ENCODE measurements at regions not wholly inside any gene's neighbourhood (a gene's known extent, or its start where the extent isn't known, plus 50 kb on each side); places are given as distances from the start of the nearest gene placed in this dataset.

GRCh38 chr12:107500307-107500706, 185.3 kb upstream of the PWP1 start:
- Histone ChIP-seq H4K20me1 (replicated peaks; ENCODE audit: insufficient read depth) (no peaks in the 10 kb centered on the region), H3K4me1 (ENCODE audit: insufficient read depth) (peaks cover 9% of the 10 kb centered on the region), H3K36me3 (ENCODE audit: insufficient read depth) (no peaks in the 10 kb centered on the region), H3F3A (replicated peaks; ENCODE audit: low read depth) (no peaks in the 10 kb centered on the region), H3K27me3 (ENCODE audit: insufficient read depth) (no peaks in the 10 kb centered on the region), H3K79me2 (replicated peaks; ENCODE audit: insufficient read depth) (no peaks in the 10 kb centered on the region), H3K9me2 (ENCODE audit: insufficient read depth) (peaks cover 6% of the 10 kb centered on the region; the same call in 1 of the 2 replicates), H3K4me3 (no peak overlapping the region), H2AFZ (no peak overlapping the region), H3K4me2 (no peak overlapping the region), H3K27ac (ENCODE audit: low read depth) (no peak overlapping the region)
- no peak for ATAC-seq
- no peaks in the 10 kb centered on the region; the same call in 2 of the 3 replicates for H3K9me3 Mint-ChIP-seq
- H3K4me3 Mint-ChIP-seq, result no peak overlapping the region
- peaks cover 17% of the 10 kb centered on the region for H3K4me1 Mint-ChIP-seq
- peaks cover 4% of the 10 kb centered on the region for H3K27me3 Mint-ChIP-seq (ENCODE audit: insufficient read depth, low read depth, poor library complexity)
- no peak for DNase-seq (ENCODE audit: low spot score)
- TF ChIP-seq ZNF462 (CRISPR knock-in tag; IDR thresholded peaks at IDR 0.05), result no peak
- TF ChIP-seq ETS1 (IDR thresholded peaks at IDR 0.05), result no peak
- no peak overlapping the region for H3K27ac Mint-ChIP-seq
- H3K36me3 Mint-ChIP-seq (ENCODE audit: low read depth), result no peaks in the 10 kb centered on the region; the same call in 2 of the 3 replicates

GRCh38 chr12:107501681-107502080, 183.9 kb upstream of the PWP1 start:
- Histone ChIP-seq H3K9me2 (ENCODE audit: insufficient read depth) (peaks cover 6% of the 10 kb centered on the region; the same call in 1 of the 2 replicates), H3K79me2 (replicated peaks; ENCODE audit: insufficient read depth) (no peaks in the 10 kb centered on the region), H3F3A (replicated peaks; ENCODE audit: low read depth) (no peaks in the 10 kb centered on the region), H3K4me2 (no peak overlapping the region), H3K27ac (ENCODE audit: low read depth) (no peak overlapping the region), H3K4me1 (ENCODE audit: insufficient read depth) (no peaks in the 10 kb centered on the region; the same call in 1 of the 2 replicates), H3K27me3 (ENCODE audit: insufficient read depth) (no peaks in the 10 kb centered on the region), H3K36me3 (ENCODE audit: insufficient read depth) (no peaks in the 10 kb centered on the region), H2AFZ (no peak overlapping the region), H3K4me3 (no peak overlapping the region), H4K20me1 (replicated peaks; ENCODE audit: insufficient read depth) (no peaks in the 10 kb centered on the region)
- Mint-ChIP-seq H3K36me3 (ENCODE audit: low read depth) (no peaks in the 10 kb centered on the region; the same call in 2 of the 3 replicates), H3K27ac (no peak overlapping the region), H3K9me3 (no peaks in the 10 kb centered on the region; the same call in 2 of the 3 replicates), H3K4me1 (peaks cover 6% of the 10 kb centered on the region; the same call in 2 of the 3 replicates), H3K27me3 (ENCODE audit: insufficient read depth, low read depth, poor library complexity) (peaks cover 4% of the 10 kb centered on the region), H3K4me3 (no peak overlapping the region)
- TF ChIP-seq EZH2 (IDR thresholded peaks at IDR 0.05; ENCODE audit: low read depth, unreplicated experiment), result no peak
- TF ChIP-seq NANOG (IDR thresholded peaks at IDR 0.05; ENCODE audit: borderline replicate concordance), result no peak
- no peak for TF ChIP-seq STAT1 (IDR thresholded peaks at IDR 0.05; ENCODE audit: unreplicated experiment)
- TF ChIP-seq, protein P1, sequence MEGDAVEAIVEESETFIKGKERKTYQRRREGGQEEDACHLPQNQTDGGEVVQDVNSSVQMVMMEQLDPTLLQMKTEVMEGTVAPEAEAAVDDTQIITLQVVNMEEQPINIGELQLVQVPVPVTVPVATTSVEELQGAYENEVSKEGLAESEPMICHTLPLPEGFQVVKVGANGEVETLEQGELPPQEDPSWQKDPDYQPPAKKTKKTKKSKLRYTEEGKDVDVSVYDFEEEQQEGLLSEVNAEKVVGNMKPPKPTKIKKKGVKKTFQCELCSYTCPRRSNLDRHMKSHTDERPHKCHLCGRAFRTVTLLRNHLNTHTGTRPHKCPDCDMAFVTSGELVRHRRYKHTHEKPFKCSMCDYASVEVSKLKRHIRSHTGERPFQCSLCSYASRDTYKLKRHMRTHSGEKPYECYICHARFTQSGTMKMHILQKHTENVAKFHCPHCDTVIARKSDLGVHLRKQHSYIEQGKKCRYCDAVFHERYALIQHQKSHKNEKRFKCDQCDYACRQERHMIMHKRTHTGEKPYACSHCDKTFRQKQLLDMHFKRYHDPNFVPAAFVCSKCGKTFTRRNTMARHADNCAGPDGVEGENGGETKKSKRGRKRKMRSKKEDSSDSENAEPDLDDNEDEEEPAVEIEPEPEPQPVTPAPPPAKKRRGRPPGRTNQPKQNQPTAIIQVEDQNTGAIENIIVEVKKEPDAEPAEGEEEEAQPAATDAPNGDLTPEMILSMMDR (conservative IDR thresholded peaks at IDR 0.05; ENCODE audit: low read depth in 2 of 2), result no peak
- TF ChIP-seq REST (IDR thresholded peaks at IDR 0.05; ENCODE audit: unreplicated experiment), result no peak
- TF ChIP-seq JUNB (IDR thresholded peaks at IDR 0.05; ENCODE audit: unreplicated experiment), result no peak
- TF ChIP-seq POLR2AphosphoS5 (IDR thresholded peaks at IDR 0.05; ENCODE audit: low read depth), result no peak
- ATAC-seq (no peak), DNase-seq (ENCODE audit: low spot score) (no peak)

Measured in GM23338 (cell line).